LNCaP clone FGC (cell line): ENCODE measurements at regions not wholly inside any gene's neighbourhood (a gene's known extent, or its start where the extent isn't known, plus 50 kb on each side); places are given as distances from the start of the nearest gene placed in this dataset.

Experiments
- DNase-seq: peaks from one replicate; pipeline ENCODE4 v3.0.0-alpha.2; 2011; ENCODE audit warnings: low read depth
- H3K4me3 ChIP-seq: 2 replicates; pipeline ENCODE4 v1.5.1; 2011; ENCODE audit warnings: mild to moderate bottlenecking, low read depth, low read length, control low read depth
- TF ChIP-seq, protein P1 (sequence below): IDR thresholded peaks from 2 replicates; pipeline ENCODE4 v1.5.1; 2012; ENCODE audit warnings: mild to moderate bottlenecking; ENCODE audit not compliant: control insufficient read depth, insufficient read depth; ENCODE audit errors: extremely low read depth

DNA sequence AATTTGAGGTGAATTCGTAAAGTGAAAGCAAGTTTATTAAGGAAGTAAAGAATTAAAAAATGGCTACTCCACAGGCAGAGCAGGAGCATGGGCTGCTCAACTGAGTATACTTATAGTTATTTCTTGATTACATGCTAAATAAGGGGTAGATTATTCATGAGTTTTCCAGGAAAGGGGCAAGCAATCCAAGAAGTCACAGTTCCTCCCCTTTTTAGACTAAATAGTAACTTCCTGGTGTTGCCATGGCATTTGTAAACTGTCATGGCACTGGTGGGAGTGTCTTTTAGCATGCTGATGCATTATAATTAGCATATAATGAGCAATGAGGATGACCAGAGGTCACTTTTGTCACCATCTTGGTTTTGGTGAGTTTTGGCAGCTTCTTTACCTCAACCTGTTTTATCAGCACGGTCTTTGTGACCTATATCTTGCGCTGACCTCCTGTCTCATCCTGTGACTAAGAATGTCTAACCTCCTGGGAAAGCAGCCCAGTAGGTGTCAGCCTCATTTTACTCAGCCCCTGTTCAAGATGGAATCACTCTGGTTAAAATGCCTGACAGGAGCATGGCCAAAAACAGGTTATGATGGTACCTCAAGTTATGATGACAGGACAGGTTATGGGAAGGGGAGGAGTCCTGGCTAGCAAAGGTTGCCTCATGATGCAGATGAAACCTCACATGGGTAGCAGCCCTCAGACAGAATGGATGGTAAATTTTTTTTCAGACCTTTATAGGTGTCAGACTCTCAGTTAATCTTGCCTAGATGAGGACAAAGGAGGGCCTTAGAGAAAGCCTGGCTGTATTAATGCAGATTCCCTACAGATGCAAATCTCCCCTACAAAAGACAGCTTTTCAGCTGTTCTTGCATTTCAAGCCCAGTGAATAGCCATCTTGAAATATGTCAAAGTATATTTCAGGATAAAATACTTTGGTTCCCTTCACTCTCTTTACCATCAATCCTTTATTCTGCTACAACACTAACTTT, 49.7 kb downstream of the SIPA1L2 start:
- H3K4me3 ChIP-seq = no peak overlapping the region
- no peak for DNase-seq
- TF ChIP-seq, protein P1, sequence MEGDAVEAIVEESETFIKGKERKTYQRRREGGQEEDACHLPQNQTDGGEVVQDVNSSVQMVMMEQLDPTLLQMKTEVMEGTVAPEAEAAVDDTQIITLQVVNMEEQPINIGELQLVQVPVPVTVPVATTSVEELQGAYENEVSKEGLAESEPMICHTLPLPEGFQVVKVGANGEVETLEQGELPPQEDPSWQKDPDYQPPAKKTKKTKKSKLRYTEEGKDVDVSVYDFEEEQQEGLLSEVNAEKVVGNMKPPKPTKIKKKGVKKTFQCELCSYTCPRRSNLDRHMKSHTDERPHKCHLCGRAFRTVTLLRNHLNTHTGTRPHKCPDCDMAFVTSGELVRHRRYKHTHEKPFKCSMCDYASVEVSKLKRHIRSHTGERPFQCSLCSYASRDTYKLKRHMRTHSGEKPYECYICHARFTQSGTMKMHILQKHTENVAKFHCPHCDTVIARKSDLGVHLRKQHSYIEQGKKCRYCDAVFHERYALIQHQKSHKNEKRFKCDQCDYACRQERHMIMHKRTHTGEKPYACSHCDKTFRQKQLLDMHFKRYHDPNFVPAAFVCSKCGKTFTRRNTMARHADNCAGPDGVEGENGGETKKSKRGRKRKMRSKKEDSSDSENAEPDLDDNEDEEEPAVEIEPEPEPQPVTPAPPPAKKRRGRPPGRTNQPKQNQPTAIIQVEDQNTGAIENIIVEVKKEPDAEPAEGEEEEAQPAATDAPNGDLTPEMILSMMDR = no peak

DNA sequence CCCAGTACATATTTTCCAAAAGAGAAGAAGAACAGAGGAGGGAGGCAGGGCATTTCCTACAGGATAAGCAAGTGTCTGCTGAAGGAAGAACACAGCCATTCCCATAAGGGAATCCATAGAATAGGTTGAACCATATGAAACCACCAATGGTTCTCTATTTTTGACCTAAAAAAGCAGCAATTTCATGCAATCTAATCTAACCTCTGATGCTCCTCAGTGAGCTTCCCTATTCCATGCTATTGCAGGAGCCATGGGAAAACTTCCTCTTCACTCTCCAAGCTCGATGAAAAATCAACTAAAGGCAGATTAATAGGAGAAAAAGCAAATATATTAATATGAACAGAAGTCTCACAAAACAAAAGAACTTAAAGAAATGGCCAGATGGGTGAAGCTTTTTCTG, 50.5 kb downstream of the SIPA1L2 start:
- no peak for DNase-seq
- no peak overlapping the region for H3K4me3 ChIP-seq
- TF ChIP-seq, protein P1 = no peak

DNA sequence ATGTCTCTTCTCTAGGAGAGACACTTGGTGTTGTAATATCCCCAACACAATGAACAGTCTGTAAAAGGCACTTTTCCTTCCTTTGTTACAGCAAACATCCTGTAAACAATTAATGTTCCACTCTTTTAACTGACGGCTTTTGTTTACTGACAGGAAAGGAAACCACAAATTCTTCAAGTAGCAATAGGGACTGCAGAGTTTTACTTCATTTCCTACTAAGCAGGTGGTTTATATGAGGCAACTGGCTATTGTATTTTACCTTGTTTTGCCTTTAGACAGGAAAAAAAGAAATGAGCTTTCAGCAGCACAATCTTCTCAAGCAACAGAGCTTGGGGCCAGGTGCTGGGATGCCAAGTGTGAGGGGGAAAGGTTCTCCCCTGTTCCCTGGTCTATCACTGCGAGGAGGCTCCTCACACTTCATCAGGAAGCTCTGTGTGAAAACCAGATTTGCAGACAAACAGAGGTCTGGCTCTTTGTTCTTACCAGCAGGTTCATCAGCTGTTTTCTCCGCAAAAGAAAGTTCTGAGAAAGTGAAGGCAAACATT, 51.2 kb downstream of the SIPA1L2 start:
- TF ChIP-seq, protein P1 = no peak
- H3K4me3 ChIP-seq = no peak overlapping the region
- no peak for DNase-seq

DNA sequence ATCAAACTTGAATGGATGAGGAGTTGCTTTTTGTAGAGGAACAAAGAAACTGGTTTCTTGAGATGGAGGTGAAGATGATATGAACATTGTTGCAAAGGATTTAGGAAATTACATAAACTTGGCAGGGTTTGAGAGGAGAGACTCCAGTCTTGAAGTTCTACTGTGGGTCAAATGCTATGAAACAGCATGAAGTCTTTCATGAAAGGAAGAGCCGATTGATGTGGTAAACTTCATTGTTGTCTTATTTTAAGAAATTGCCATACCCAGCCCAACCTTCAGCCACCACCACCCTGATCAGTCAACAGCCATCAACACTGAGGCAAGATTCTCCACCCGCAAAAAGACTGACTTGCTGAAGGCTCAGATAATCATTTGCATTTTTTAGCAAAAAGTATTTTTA, 52.2 kb downstream of the SIPA1L2 start:
- no peak overlapping the region for H3K4me3 ChIP-seq
- TF ChIP-seq, protein P1 = no peak
- DNase-seq = no peak

DNA sequence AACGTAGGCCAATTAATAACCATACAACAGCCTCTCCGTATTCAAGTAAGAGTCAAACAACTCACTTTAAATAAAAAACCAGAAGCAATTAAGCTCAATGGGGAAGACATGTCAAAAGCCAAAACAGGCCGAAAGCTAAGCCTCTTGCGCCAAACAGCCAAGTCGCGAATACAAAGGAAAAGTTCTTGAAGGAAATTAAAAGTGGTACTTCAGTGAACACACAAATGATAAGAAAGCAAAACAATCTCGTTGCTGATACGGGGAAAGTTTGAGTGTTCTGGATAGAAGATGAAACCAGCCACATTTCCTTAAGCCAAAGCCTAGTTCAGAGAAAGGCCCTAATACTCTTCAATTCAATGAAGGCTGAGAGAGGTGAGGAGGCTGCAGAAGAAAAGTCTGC, 53.4 kb downstream of the SIPA1L2 start:
- no peak for DNase-seq
- TF ChIP-seq, protein P1 = no peak
- no peak overlapping the region for H3K4me3 ChIP-seq

DNA sequence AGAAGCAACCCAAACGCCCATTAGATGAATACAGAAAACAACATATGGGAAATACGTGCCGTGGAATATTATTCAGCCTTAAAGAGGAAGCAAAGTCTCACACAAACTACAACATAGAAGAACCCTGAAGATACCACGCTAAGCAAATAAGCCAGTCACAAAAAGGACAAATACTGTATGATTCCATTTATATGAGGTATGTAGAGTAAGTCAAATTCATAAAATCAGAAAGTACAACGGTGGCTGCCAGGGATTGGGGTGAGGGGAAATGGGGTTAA, 54.2 kb downstream of the SIPA1L2 start:
- TF ChIP-seq, protein P1 = no peak
- H3K4me3 ChIP-seq = no peak overlapping the region
- DNase-seq = no peak
